AG04449 (cell line): ENCODE measurements at regions not wholly inside any gene's neighbourhood (a gene's known extent, or its start where the extent isn't known, plus 50 kb on each side); places are given as distances from the start of the nearest gene placed in this dataset.

Experiments used
- CTCF ChIA-PET: fragments of 350-600 bp; formaldehyde crosslinking; extraction: SDS; loops from one replicate; lab custom pipeline; 2021; ENCODE audit warnings: antibody characterized with exemption; lab: Yijun Ruan, JAX
- POLR2A ChIA-PET: fragments of 400-600, 350-600 bp; formaldehyde crosslinking; extraction: SDS; loops from one replicate; lab custom pipeline; 2020; ENCODE audit warnings: antibody characterized with exemption, inconsistent platforms; lab: Yijun Ruan, JAX
- DNase-seq: peaks from one replicate; pipeline ENCODE4 v3.0.0-alpha.2; 2010; ENCODE audit warnings: low read depth, low spot score
- H3K4me3 ChIP-seq: 2 replicates; pipeline ENCODE4 v1.5.1; 2011; ENCODE audit warnings: low read depth, mild to moderate bottlenecking, control low read depth, low read length
- CTCF ChIP-seq: IDR thresholded peaks from one replicate; pipeline ENCODE4 v1.5.1; 2011; ENCODE audit warnings: mild to moderate bottlenecking, moderate library complexity, low read length, control low read depth, inconsistent platforms; ENCODE audit not compliant: insufficient read depth; ENCODE audit errors: missing control alignments

- no peak overlapping the region for H3K4me3 ChIP-seq
- no peak for TF ChIP-seq CTCF
- no peak for DNase-seq
- ChIA-PET POLR2A (no interaction called here), CTCF (interaction anchor here (1.1 kb wide), 1 partner anchor 9 kb away, joined by 3 read pairs; no protein-coding TSS in a partner anchor)
These were observed 877.6 kb downstream of the SLC4A3 start for GRCh38 chr2:220504938-220505503.

- ChIA-PET CTCF (no interaction called here), POLR2A (no interaction called here)
- no peak for DNase-seq
- TF ChIP-seq CTCF = no peak
- H3K4me3 ChIP-seq = no peak overlapping the region
These were observed 879.0 kb downstream of the SLC4A3 start for GRCh38 chr2:220506466-220506865.

- CTCF ChIA-PET = interaction anchor here (0.6 kb wide), 1 partner anchor 8 kb away, joined by 4 read pairs; no protein-coding TSS in a partner anchor
- POLR2A ChIA-PET = no interaction called here
- no peak for TF ChIP-seq CTCF
- no peak for DNase-seq
- H3K4me3 ChIP-seq = no peak overlapping the region
These were observed 881.8 kb downstream of the SLC4A3 start for GRCh38 chr2:220509096-220509757.

- TF ChIP-seq CTCF = no peak
- no peak overlapping the region for H3K4me3 ChIP-seq
- CTCF ChIA-PET = interaction anchor here (0.6 kb wide), 1 partner anchor 9 kb away, joined by 4 read pairs; no protein-coding TSS in a partner anchor
- POLR2A ChIA-PET = no interaction called here
- no peak for DNase-seq
These were observed 882.5 kb downstream of the SLC4A3 start for GRCh38 chr2:220509966-220510365.

GRCh38 chr2:220510668-220511067, 883.2 kb downstream of the SLC4A3 start:
- no peak for DNase-seq
- ChIA-PET CTCF (no interaction called here), POLR2A (interaction anchor here (0.6 kb wide), 1 partner anchor 512 kb away, joined by 3 read pairs; no protein-coding TSS in a partner anchor)
- H3K4me3 ChIP-seq = no peak overlapping the region
- no peak for TF ChIP-seq CTCF

GRCh38 chr2:220512419-220512818, 885.0 kb downstream of the SLC4A3 start:
- ChIA-PET POLR2A (no interaction called here), CTCF (interaction anchor here (1.7 kb wide), 1 partner anchor 407 kb away, joined by 3 read pairs; no protein-coding TSS in a partner anchor)
- H3K4me3 ChIP-seq = no peak overlapping the region
- no peak for TF ChIP-seq CTCF
- no peak for DNase-seq
